NK-92 treated with Interleukin-12 subunit alpha and Interleukin-12 subunit beta, amount 100 ng/mL, for 24 hours (cell line): ENCODE measurements at regions not wholly inside any gene's neighbourhood (a gene's known extent, or its start where the extent isn't known, plus 50 kb on each side); places are given as distances from the start of the nearest gene placed in this dataset.
"Not testable (repeated sequence)": the region's sequence is repeated elsewhere in the genome, so short reads cannot be mapped to it uniquely, and the experiment has no call there.

Experiments
- DNase-seq: peaks from one replicate; lab custom pipeline; 2025; lab: John Stamatoyannopoulos, UW

GRCh38 chr2:220779931-220780330, 792.2 kb downstream of the EPHA4 start:
- DNase-seq = no peak

- DNase-seq = no peak
Observed at GRCh38 chr2:220781622-220782241, 790.4 kb downstream of the EPHA4 start.

- DNase-seq = no peak
Observed at GRCh38 chr2:220782609-220783113, 789.4 kb downstream of the EPHA4 start.

GRCh38 chr2:220783671-220784070, 788.4 kb downstream of the EPHA4 start:
- DNase-seq = no peak

GRCh38 chr2:220785178-220785577, 786.9 kb downstream of the EPHA4 start:
- DNase-seq = no peak

GRCh38 chr2:220786216-220786615, 785.9 kb downstream of the EPHA4 start:
- no peak for DNase-seq

- DNase-seq = no peak
Observed at GRCh38 chr2:220787251-220787650, 784.9 kb downstream of the EPHA4 start.

- DNase-seq = no peak
Observed at GRCh38 chr2:220789961-220790360, 782.1 kb downstream of the EPHA4 start.

GRCh38 chr2:220795705-220796104, 776.4 kb downstream of the EPHA4 start:
- no peak for DNase-seq

GRCh38 chr2:220811115-220811514, 761.0 kb downstream of the EPHA4 start:
- no peak for DNase-seq

GRCh38 chr2:220811952-220812570, 760.0 kb downstream of the EPHA4 start:
- DNase-seq = no peak

GRCh38 chr2:220814441-220814840, 757.7 kb downstream of the EPHA4 start:
- DNase-seq = no peak

GRCh38 chr2:220815698-220816097, 756.4 kb downstream of the EPHA4 start:
- DNase-seq = no peak

GRCh38 chr2:220821683-220822082, 750.4 kb downstream of the EPHA4 start:
- DNase-seq = no peak

- not testable (repeated sequence) for DNase-seq
Observed at GRCh38 chr2:220823590-220823989, 748.5 kb downstream of the EPHA4 start.

- DNase-seq = no peak
Observed at GRCh38 chr2:220833446-220833845, 738.7 kb downstream of the EPHA4 start.

- DNase-seq = no peak
Observed at GRCh38 chr2:220835583-220835982, 736.5 kb downstream of the EPHA4 start.

- DNase-seq = no peak
Observed at GRCh38 chr2:220837226-220837625, 734.9 kb downstream of the EPHA4 start.

GRCh38 chr2:220842901-220843665, 729.0 kb downstream of the EPHA4 start:
- DNase-seq = no peak

- no peak for DNase-seq
Observed at GRCh38 chr2:220845766-220846273, 726.3 kb downstream of the EPHA4 start.

GRCh38 chr2:220847006-220847405, 725.1 kb downstream of the EPHA4 start:
- no peak for DNase-seq

- DNase-seq = no peak
Observed at GRCh38 chr2:220847589-220847988, 724.5 kb downstream of the EPHA4 start.

- no peak for DNase-seq
Observed at GRCh38 chr2:220849433-220849832, 722.7 kb downstream of the EPHA4 start.
